ENCODE measurements at regions not wholly inside any gene's neighbourhood (a gene's known extent, or its start where the extent isn't known, plus 50 kb on each side); places are given as distances from the start of the nearest gene placed in this dataset.

- Histone ChIP-seq H3K79me2 (ENCODE audit: insufficient read depth, low read length) (no peaks in the 10 kb centered on the region), H4K20me1 (ENCODE audit: insufficient read depth, low read length) (no peaks in the 10 kb centered on the region), H3K9me3 (ENCODE audit: low read length) (no peaks in the 10 kb centered on the region), H3K4me3 (ENCODE audit: low read depth, low read length, poor library complexity, severe bottlenecking) (no peak overlapping the region), H3F3A (ENCODE audit: insufficient read depth, low read length) (no peaks in the 10 kb centered on the region), H3K9me2 (ENCODE audit: low read depth, low read length) (no peaks in the 10 kb centered on the region), H2AFZ (ENCODE audit: low read length) (no peak overlapping the region), H3K4me2 (ENCODE audit: low read length) (no peak overlapping the region), H3K4me1 (ENCODE audit: insufficient read depth, low read length, severe bottlenecking) (no peaks in the 10 kb centered on the region), H3K27ac (ENCODE audit: low read depth, low read length, poor library complexity, severe bottlenecking) (no peak overlapping the region), H3K36me3 (ENCODE audit: insufficient read depth, low read length) (no peaks in the 10 kb centered on the region), H3K27me3 (ENCODE audit: insufficient read depth, low read length) (peaks cover 4% of the 10 kb centered on the region; the same call in 1 of the 2 replicates), H3K9ac (ENCODE audit: low read length) (no peak overlapping the region)
- TF ChIP-seq CTCF (IDR thresholded peaks at IDR 0.05; ENCODE audit: low read length) (no peak), EZH2 (IDR thresholded peaks at IDR 0.05; ENCODE audit: borderline replicate concordance, low read length) (no peak)
Observed at GRCh38 chr11:8801121-8801520, 109.9 kb upstream of the AKIP1 start.

DNA sequence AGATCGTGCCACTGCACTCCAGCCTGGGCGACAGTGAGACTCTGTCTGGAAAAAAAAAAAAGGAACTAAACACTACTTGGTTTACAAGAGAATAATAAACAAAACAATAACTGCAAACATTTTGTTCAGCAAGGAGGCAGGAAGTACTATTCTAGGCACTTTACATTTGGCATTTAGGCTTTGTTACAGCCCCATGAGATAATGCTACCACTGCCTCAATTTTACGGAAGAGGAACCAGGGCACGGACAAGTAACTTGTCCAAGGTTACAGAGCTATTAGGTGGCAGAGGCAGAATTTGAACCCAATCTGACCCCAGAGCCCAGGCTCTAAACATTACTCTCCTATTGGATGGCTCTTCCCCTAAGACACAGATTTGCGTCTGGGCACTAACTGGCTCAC, 108.7 kb upstream of the AKIP1 start:
- no peaks in the 10 kb centered on the region for H3K4me1 ChIP-seq (ENCODE audit: insufficient read depth, low read length, severe bottlenecking)

GRCh38 chr11:8803973-8804372, 107.0 kb upstream of the AKIP1 start:
- H3K27ac ChIP-seq (ENCODE audit: low read depth, low read length, poor library complexity, severe bottlenecking): no peak overlapping the region
- TF ChIP-seq CTCF (IDR thresholded peaks at IDR 0.05; ENCODE audit: low read length) (no peak), EZH2 (IDR thresholded peaks at IDR 0.05; ENCODE audit: borderline replicate concordance, low read length) (no peak)
- H3K4me2 ChIP-seq (ENCODE audit: low read length): no peak overlapping the region
- no peaks in the 10 kb centered on the region for H3K9me3 ChIP-seq (ENCODE audit: low read length)
- H3K4me1 ChIP-seq (ENCODE audit: insufficient read depth, low read length, severe bottlenecking): no peaks in the 10 kb centered on the region
- no peak overlapping the region for H3K9ac ChIP-seq (ENCODE audit: low read length)
- H3F3A ChIP-seq (ENCODE audit: insufficient read depth, low read length): no peaks in the 10 kb centered on the region
- H3K4me3 ChIP-seq (ENCODE audit: low read depth, low read length, poor library complexity, severe bottlenecking): no peak overlapping the region
- no peak overlapping the region for H2AFZ ChIP-seq (ENCODE audit: low read length)
- no peaks in the 10 kb centered on the region for H3K9me2 ChIP-seq (ENCODE audit: low read depth, low read length)
- H4K20me1 ChIP-seq (ENCODE audit: insufficient read depth, low read length): no peaks in the 10 kb centered on the region
- no peaks in the 10 kb centered on the region for H3K36me3 ChIP-seq (ENCODE audit: insufficient read depth, low read length)
- H3K27me3 ChIP-seq (ENCODE audit: insufficient read depth, low read length): peaks cover 4% of the 10 kb centered on the region; the same call in 1 of the 2 replicates
- H3K79me2 ChIP-seq (ENCODE audit: insufficient read depth, low read length): no peaks in the 10 kb centered on the region

More for the DNA sequence above, 108.7 kb upstream of the AKIP1 start:
- H3K27me3 ChIP-seq (ENCODE audit: insufficient read depth, low read length): peaks cover 4% of the 10 kb centered on the region; the same call in 1 of the 2 replicates
- H3K36me3 ChIP-seq (ENCODE audit: insufficient read depth, low read length): no peaks in the 10 kb centered on the region
- no peaks in the 10 kb centered on the region for H3K79me2 ChIP-seq (ENCODE audit: insufficient read depth, low read length)
- H3F3A ChIP-seq (ENCODE audit: insufficient read depth, low read length): no peaks in the 10 kb centered on the region
- no peak overlapping the region for H3K4me2 ChIP-seq (ENCODE audit: low read length)
- no peak overlapping the region for H3K9ac ChIP-seq (ENCODE audit: low read length)
- TF ChIP-seq CTCF (IDR thresholded peaks at IDR 0.05; ENCODE audit: low read length) (no peak), EZH2 (IDR thresholded peaks at IDR 0.05; ENCODE audit: borderline replicate concordance, low read length) (no peak)
- no peak overlapping the region for H2AFZ ChIP-seq (ENCODE audit: low read length)
- H3K4me3 ChIP-seq (ENCODE audit: low read depth, low read length, poor library complexity, severe bottlenecking): no peak overlapping the region
- no peaks in the 10 kb centered on the region for H3K9me3 ChIP-seq (ENCODE audit: low read length)
- H3K27ac ChIP-seq (ENCODE audit: low read depth, low read length, poor library complexity, severe bottlenecking): no peak overlapping the region
- H4K20me1 ChIP-seq (ENCODE audit: insufficient read depth, low read length): no peaks in the 10 kb centered on the region
- H3K9me2 ChIP-seq (ENCODE audit: low read depth, low read length): no peaks in the 10 kb centered on the region
